ENCODE measurements at regions not wholly inside any gene's neighbourhood (a gene's known extent, or its start where the extent isn't known, plus 50 kb on each side); places are given as distances from the start of the nearest gene placed in this dataset.

DNA sequence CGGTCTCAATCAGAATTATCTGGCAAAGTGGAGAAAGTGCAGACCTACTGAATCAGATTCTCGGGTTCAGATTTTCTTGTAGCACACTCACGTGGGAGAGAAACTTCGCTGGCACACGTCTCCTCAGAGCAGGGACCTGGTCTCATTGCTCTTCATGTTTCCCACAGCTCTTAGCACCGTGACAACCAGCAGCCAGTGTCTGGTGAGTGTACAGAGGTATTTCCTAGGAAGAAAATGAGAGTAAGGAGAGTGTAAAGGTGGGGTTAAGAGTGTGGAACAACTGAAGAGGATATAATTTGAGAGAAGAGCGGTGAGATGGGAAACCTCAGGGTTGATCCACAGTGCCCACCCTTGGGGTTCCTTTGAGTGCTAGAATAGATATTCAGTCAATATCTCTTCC, 89.2 kb downstream of the ARF6 start:
- TF ChIP-seq POLR2A (IDR thresholded peaks at IDR 0.05) = no peak
- no peak for TF ChIP-seq CTCF (IDR thresholded peaks at IDR 0.05)

Data from lower leg skin (tissue), 3 donors.